Left ventricle myocardium superior (tissue), 1 donor: ENCODE measurements at regions not wholly inside any gene's neighbourhood (a gene's known extent, or its start where the extent isn't known, plus 50 kb on each side); places are given as distances from the start of the nearest gene placed in this dataset.

Experiments
- ATAC-seq: fragments of 200-7000 bp; cut with Tn5 transposase; one replicate; pipeline ENCODE4 v1.9.1; 2020; ENCODE audit warnings: mild to moderate bottlenecking, moderate library complexity
- DNase-seq: peaks from one replicate; pipeline ENCODE4 v3.0.0-alpha.2; 2020
- intact Hi-C: fragments of 100-400 bp; cut with micrococcal nuclease; formaldehyde crosslinking; loops from one replicate; pipeline ENCODE4 v1.11.0; 2022
- donor health status: DM: no; HTN: yes; CAD: no; lungs with severe emphysema.

- DNase-seq (no peak), ATAC-seq (no peak)
- intact Hi-C loops = no loop called here
Observed at GRCh38 chr20:50282592-50283241, 92.1 kb downstream of the CEBPB start.

- ATAC-seq = no peak
- DNase-seq = no peak
- intact Hi-C loops = no loop called here
Observed at GRCh38 chr20:50283370-50283769, 92.7 kb downstream of the CEBPB start.

- intact Hi-C loops = no loop called here
- peak; percentile 3 for ATAC-seq
- DNase-seq = no peak
Observed at GRCh38 chr20:50283922-50284810, 93.5 kb downstream of the CEBPB start.

- intact Hi-C loops = no loop called here
- peak; percentile 67 for DNase-seq
Observed at GRCh38 chr20:50284811-50285375, 94.3 kb downstream of the CEBPB start.

GRCh38 chr20:50285376-50286173, 94.9 kb downstream of the CEBPB start:
- ATAC-seq (peak; percentile 31), DNase-seq (no peak)

More at GRCh38 chr20:50284811-50285375, 94.3 kb downstream of the CEBPB start:
- ATAC-seq = peak; percentile 48

GRCh38 chr20:50286174-50286511, 95.5 kb downstream of the CEBPB start:
- intact Hi-C loops = no loop called here
- DNase-seq (no peak), ATAC-seq (peak; percentile 21)

More at GRCh38 chr20:50285376-50286173, 94.9 kb downstream of the CEBPB start:
- intact Hi-C loops = no loop called here

GRCh38 chr20:50286609-50287008, 96.0 kb downstream of the CEBPB start:
- intact Hi-C loops = no loop called here
- peak; percentile 68 for DNase-seq
- ATAC-seq = peak; percentile 52

GRCh38 chr20:50287512-50287911, 96.9 kb downstream of the CEBPB start:
- DNase-seq (peak; percentile 24), ATAC-seq (no peak)
- intact Hi-C loops = no loop called here

GRCh38 chr20:50288128-50288623, 97.5 kb downstream of the CEBPB start:
- intact Hi-C loops = no loop called here
- ATAC-seq = no peak
- peak; percentile 9 for DNase-seq

GRCh38 chr20:50289581-50289980, 99.0 kb downstream of the CEBPB start:
- intact Hi-C loops = no loop called here
- peak; percentile 15 for DNase-seq
- ATAC-seq = no peak

- DNase-seq = no peak
- intact Hi-C loops = no loop called here
Observed at GRCh38 chr20:50290112-50290511, 99.5 kb downstream of the CEBPB start.

GRCh38 chr20:50290808-50291207, 100.2 kb downstream of the CEBPB start:
- DNase-seq = peak; percentile 12

More at GRCh38 chr20:50290112-50290511, 99.5 kb downstream of the CEBPB start:
- ATAC-seq = no peak

GRCh38 chr20:50291254-50292078, 100.8 kb downstream of the CEBPB start:
- no peak for ATAC-seq
- DNase-seq = peak; percentile 16
- intact Hi-C loops = no loop called here

More at GRCh38 chr20:50290808-50291207, 100.2 kb downstream of the CEBPB start:
- intact Hi-C loops = no loop called here
- ATAC-seq = no peak

- no peak for DNase-seq
- intact Hi-C loops = no loop called here
- no peak for ATAC-seq
Observed at GRCh38 chr20:50292079-50292590, 101.5 kb downstream of the CEBPB start.

- ATAC-seq (peak; percentile 88), DNase-seq (peak; percentile 93)
- intact Hi-C loops = no loop called here
Observed at GRCh38 chr20:50292591-50293283, 102.1 kb downstream of the CEBPB start.

- ATAC-seq = no peak
- peak; percentile 39 for DNase-seq
- intact Hi-C loops = no loop called here
Observed at GRCh38 chr20:50293284-50294139, 102.9 kb downstream of the CEBPB start.
